Activated CD4-positive, alpha-beta T cell treated with anti-CD3 and anti-CD28 coated beads, Interleukin-2, amount 50 U/mL, for 1 hour (primary cell): ENCODE measurements at regions not wholly inside any gene's neighbourhood (a gene's known extent, or its start where the extent isn't known, plus 50 kb on each side); places are given as distances from the start of the nearest gene placed in this dataset.

Source experiments
- DNase-seq: peaks from one replicate; pipeline ENCODE4 v3.0.0-alpha.2; 2020

DNA sequence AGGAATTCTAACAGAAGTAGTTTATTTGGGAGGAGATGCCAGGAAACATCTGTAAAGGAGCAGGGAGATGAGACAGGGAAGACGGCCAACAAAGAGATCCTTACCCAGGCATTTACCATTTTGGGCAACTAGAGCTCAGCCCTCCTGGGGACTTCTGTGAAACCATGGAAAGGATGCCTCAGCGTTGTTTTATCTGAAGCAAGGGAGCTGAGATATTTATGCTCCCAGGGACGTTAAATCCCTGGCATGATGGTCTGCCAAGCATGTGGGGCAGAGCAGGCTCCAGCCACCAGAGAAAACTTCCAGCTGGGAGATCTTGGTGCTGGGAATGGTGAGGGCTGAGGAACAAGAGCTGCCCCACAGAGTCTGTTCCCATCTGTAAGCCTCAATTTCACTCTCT is 114.8 kb upstream of the FOXF1 start:
- no peak for DNase-seq

DNA sequence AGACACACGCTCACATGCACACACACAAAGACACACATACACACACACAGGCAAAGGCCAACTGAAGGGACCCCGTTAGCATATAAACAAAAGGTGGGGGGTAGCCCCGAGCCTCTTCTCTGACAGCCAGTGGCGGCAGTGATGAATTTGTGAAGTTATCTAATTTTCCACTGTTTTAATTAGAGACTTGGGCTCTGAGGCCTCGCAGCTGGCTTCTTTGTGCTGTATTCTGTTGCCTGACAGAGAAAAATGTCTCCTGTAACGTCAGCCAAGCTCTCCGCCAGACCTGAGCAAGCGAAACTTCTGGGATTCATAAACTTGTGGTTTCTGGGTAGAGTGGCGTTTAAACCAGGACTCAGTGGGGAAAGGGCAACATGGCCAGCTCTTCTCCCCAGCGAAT is 113.9 kb upstream of the FOXF1 start:
- DNase-seq = no peak

DNA sequence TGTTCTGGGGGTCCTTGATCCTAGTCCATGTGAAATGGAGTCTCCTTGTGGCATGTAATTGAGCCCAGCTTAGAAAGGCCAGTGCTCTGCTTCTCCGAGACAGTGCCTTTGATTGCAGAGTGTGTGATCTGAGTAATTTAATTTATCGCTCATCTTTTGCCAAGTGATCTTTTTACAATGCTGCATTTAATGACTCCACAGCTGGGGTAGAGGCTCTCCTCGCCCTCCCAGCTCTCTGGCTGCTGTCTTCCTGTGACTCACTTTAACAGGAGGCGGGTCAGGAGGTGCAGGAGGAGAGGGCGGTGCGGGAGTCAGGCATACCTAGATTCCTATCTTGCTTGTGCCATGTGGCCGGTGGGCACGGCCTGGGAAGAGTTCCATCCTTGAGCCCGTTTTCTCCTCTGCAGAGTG is 113.4 kb upstream of the FOXF1 start:
- no peak for DNase-seq

DNA sequence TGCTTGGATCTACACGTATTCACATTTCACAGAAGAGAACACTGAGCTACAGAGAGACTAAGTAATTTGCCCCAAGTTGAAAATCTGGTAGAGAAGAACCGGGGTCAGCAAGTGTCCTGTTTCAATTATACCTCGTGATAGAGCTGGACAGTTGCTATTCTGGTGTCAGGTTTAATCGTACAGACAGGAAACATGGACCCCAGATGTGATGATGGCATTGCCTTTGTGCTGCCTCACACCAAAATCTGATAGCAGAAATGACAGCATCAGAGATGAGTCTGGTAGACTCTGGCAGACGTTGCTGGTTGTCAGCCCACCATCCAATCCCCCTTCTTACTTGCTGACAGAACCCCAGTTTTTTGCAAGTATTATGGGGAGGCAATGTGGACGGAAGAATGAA is 112.1 kb upstream of the FOXF1 start:
- no peak for DNase-seq

DNA sequence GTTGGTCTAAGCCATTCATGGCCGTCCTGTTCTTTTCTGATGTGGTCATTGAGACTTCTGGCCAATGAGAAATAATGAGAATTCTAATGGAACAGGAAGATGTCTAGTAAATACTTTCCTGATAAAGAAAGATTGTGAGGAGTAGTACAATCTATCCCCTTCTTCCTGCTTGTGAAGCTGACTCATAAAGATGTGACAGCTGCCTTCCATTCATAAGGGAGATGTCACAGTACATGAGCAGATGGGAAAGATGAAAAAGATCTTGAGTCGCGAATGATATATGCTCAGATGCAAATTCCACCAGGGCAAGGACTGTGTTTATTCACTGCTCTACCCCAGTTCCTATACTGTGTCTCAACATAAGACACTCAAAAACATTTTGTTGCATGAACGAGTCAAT is 111.7 kb upstream of the FOXF1 start:
- DNase-seq = no peak

DNA sequence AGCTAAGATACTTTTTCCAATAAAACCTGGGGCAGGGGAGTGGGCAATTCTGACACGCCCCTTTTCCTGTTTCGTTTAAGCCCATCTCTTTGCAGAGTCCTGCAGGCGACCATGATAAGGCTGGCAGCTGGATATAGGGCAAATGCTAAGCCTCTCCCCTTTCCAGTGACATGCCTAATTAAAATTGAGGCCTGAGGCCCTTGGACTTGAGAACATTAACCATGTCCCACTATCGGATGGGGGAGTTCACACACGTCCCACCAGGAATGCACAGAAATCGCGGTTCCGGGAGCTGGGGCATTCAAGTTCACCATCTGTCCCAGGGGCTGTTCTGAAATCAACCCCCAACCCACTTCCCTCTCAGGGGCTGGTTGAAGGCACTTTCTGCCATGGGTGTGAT is 109.2 kb upstream of the FOXF1 start:
- DNase-seq = no peak

DNA sequence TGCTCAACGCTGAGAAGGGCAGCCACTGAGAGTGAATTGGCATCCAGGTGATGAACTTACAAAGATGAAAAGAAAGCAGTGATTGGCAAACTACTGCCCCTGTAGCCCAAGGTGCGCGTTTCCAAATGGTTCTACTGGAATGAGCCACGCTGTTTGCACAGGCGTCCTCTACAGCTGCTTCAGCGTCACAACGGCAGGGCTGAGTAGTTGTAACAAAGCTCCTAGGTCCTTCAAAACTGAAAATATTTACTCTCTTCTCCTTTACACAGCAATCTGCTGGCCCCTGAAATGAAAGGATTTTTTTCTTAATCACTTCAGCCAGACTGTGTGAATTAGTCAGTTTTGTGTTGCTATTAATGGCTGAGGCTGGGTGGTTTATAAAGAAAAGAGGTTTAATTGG is 107.2 kb upstream of the FOXF1 start:
- no peak for DNase-seq

DNA sequence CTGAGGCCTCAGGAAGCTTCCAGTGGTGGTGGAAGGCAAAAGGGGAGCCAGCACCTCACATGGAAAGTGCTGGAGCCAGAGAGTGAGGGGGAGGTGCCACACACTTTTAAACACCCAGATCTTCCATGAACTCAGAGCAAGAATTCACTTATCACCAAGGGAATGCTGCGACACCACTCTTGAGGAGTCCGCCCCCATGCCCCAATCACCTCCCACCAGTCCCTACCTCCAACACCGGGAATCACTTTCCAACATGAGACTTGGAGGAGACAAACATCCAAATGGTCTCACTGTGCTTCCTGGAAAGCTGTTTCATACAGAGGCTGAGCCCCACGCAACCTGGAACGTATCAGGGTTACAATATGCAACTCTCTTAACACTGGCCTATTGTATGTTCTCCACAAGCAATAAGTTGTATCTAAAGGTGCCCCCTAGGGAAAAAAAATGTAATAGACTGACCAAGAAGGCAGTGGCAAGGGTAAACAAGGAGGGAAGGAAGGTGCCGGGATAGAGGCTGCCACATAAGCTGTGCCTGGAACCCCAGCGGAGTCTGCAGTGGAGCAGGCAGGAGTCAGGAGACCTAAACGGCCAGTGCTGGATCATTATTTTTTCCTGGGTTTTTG is 106.7 kb upstream of the FOXF1 start:
- DNase-seq = no peak

DNA sequence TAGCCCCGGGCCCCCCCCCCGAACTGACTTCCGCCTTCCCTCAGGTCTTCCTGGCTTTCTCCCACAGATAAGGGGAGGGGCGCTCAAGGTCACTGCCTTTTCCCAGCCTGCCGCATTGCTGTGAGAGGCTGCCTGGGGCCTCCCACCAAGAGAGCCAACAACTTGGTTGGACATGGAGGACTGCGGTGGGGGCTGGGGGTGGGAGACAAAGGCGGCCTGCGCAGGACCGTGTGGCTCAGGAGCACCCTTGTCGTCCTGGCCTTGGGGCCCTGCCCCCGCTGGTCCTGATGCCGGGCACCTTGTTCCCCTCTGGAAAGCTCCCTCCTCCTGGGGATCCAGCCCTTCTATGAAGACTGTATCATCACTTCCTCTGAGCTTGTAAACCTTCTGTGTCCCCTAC is 105.6 kb upstream of the FOXF1 start:
- DNase-seq = no peak

DNA sequence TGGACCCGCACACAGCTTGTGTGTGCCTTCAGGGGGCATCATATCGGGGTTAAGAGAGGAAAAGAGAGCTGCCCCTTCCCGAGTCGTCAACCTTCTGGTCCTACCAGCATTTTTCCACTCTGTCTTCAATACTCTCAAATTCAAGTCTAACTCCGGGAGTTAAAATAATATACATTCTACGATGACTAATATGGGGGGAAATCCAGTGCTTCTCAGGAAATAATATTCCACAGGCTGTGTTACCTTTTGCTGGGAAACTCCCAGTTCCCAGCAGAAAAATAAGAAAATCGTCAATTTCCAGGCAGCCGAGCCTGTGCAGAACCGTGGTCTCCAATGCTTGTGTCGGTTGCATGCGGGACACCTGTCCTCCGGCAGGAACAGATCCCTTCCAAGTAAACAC is 105.0 kb upstream of the FOXF1 start:
- DNase-seq = no peak

DNA sequence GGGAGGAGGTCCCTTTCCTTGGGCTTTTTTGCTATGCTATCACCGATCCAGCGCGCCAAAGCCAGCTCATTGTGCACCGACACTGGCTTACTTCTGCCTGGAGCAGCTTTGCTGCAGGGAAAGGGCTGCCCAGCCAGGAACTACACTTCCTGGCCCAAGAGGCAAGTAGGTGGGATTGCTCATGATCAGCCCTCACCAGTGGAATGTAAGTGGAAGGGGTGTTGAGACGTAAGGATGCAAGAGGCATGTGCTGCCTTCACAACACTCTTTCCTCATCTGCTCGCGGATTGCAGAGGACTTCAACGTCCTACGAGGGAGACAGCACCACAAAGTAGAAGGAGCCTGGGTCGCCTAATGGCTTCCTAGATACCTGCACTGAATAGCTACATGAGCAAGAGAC is 104.3 kb upstream of the FOXF1 start:
- DNase-seq = no peak

DNA sequence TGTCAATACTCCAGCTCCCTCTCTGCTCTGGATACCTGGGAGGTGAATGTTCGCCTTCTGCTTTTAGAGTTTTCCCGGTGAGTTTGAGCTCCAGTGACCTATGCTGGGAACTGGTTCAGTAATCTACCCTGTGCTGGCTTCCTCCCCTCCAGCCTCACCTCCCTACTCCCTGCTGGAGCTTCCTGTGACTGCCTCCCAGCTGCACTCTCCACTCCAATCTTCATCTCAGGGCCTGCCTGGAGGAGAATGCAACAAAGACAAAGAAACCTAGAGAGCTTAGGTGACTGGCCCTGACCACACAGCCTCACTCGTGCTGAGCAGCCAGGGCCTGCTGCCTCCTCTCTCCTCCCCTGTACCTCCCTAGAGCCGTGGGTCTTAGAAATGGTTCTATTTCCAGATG is 101.6 kb upstream of the FOXF1 start:
- DNase-seq = no peak

DNA sequence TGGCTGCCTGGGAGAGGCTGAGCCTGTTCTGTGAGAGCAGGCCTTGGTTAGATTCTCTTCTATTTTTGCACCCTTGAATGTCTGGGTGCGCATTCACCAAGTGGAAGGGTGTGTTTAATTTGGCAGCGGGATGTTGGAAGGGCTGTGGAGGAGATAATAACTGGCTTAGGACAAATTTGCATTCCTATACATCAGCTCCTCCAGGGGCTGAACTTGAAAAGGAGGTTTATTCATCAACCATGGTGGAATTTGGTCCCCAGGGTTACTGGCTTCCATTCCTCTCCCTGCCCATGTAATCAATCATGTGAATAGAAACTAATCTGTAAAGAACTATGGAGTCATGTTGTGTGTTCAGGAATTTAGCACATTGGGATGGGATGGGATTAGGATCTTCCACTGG is 100.2 kb upstream of the FOXF1 start:
- no peak for DNase-seq

DNA sequence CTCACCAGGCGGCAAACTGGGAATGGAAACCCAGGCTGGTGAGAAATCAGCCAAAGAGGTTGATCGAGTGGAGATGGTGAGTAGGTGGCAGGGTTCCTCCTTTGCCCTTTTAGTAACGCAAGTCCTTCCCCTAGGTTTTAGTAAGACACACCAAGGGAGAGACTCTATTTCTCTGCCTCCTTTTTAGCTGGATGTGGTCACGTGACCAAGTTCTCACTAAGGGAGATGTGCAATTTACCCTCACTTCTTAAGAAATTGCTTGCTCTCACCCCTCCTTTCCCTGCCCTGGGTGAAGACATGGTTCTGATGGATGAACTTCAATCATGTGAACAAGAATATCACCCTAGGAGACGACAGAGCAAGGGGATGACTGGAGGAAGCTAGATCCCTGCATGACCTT is 99.8 kb upstream of the FOXF1 start:
- DNase-seq = no peak

DNA sequence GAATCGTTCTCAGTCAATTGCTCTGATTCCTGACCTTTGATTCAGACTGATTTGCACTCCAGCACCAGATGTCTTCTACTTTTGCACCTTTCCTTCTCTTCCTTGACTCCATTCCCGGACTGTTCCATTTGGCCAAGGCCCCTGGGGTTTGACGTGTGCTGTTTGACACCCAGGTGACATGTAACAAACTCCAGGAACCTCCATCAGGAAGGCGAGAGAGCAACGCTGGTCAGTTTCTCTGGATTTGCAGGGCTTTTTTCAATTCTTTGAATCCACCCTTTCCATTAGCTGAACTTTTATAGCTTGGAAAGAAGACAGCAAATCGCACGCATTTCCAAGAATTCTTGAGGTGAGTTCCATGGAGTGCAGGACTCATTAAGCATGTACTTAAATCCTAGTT is 98.4 kb upstream of the FOXF1 start:
- DNase-seq = no peak

DNA sequence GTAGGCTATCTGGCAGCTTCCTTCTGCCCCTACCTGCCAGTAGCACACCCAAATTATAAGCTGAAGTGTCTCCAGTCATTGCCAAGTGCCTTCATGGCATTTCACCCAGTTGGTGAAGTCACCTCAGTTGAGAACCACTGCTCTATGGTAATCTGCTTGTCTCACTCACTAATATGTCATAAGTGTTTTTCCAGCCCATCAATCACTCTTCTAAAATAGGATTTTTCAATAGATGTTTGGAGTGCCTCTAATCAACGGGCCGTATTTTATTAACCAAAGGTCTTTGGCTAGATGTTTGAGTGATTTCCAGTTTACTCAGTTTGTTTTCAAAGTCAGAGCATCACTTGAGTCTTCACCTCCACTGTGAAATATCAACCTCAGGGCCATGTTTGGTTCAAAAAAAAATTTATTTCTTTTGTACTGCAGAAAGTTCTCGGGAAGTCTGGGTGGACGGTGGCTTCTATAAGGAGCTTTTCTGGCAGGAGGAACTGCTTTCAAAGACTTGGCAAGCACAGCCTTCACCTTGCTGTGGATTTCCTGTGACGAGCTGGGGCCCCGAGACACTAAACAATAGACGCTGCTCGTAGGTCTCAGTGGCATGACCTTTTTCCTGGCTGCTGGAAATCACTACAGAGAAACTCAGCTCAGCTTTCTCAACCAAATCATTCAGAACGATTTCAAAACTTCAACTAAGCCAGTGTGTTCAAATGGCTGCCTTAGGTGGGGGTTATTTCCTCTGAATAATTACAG is 95.2 kb upstream of the FOXF1 start:
- no peak for DNase-seq

DNA sequence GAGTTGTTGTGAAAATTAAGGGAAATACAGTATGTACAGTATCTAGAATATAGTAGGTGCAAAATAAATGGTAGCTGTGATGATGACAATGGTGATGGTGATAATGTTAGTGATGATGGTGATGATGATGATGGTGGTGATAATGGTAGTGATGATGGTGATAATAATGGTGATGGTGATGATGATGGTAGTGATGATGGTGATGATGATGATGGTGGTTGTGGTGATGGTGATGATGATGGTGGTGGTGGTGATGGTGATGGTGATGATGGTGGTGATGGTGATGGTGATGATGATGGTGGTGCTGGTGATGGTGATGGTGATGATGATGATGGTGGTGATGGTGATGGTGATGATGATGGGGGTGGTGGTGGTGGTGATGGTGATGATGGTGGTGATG is 91.3 kb upstream of the FOXF1 start:
- no peak for DNase-seq

DNA sequence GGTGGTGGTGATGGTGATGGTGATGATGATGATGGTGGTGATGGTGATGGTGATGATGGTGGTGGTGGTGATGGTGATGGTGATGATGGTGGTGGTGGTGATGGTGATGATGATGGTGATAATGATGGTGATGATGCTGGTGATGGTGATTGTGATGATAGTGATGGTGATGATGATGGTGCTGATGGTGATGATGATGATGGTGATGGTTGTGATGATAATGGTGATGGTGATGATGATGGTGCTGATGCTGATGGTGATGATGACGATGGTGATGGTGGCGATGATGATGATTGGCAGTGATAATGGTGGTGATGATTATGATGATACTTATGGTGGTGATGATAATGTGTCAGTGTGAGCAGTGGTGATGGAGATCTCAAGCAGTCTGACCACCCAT is 90.8 kb upstream of the FOXF1 start:
- DNase-seq = no peak

DNA sequence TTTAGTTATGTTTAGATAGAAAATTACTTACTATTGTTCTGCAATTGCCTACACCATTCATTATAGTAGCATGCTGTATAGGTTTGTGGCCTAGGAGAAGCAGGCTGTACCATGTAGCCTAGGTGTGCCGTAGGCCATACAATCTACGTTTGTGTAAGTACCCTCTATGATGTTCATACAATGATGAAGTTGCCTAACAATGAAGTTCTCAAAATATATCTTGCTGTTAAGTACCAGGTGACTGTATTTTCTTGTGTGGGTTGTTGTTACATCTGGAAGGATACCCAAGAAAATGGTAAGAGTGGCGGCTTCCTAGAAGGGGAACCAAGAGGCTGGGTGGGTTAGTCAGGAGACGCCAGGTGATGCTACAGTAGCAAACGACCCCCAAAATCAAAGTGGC is 88.3 kb upstream of the FOXF1 start:
- DNase-seq = no peak

DNA sequence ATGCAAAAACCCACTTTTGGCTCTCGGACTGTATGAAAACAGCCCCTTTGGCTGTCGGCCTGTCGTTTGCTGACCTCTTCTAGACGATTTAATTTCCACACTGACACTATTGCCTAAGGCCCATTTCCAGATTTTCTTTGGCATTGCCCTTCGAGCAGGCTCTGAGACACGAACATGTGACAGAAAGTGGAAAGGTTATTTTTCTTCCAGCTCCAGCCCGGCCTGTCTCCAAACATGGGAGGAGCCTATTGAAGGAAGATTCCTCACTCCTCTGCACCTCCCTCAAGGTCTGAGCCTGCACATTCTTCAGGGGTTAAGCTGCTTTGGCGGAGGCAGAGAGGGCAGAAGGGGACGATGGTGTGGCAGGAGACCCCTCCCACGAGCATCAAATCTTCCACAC is 85.9 kb upstream of the FOXF1 start:
- DNase-seq = no peak

DNA sequence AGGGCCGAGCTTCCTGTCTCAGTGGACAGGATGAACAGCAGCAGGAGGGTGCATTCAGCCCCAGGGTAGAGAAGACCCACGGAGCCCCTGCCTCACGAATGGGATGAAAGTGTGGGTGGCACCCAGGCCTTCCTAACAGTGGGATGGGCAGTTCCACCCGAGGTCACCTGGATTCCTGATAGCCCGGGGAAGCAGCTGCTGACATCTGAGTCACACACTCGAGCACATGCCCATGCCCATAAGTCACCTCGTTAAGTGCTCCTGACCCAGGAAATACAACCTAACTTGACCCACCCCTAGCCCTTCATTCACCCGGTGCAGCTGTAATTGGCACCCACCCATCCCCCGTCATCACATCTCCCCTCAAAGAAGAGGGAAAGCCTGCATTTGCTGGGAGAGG is 85.3 kb upstream of the FOXF1 start:
- no peak for DNase-seq

DNA sequence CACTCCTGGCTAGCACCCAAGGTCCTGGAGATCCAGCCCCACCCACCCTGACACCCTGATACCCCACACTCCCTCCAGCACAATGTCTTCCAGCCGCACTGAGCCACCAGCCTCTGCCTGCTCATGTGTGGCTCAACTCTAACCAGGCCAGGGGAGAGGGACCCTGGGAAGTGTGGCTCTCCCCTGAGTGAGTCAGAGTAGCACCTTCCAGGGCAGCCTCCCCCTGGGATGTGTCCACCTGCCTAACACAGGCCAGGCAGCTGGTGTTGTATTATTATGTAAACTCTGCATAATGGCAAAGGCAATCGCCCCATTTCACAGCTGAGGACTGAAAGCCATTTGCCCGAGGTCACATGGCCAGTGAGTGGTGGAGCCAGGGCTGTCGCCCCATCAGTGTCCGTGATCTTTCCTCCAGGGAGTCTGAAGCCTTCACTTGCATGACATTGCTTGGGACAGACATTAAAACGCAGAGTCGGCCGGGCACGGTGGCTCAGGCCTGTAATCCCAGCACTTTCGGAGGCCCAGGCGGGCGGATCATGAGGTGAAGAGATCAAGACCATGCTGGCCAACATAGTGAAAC is 84.2 kb upstream of the FOXF1 start:
- DNase-seq = no peak

DNA sequence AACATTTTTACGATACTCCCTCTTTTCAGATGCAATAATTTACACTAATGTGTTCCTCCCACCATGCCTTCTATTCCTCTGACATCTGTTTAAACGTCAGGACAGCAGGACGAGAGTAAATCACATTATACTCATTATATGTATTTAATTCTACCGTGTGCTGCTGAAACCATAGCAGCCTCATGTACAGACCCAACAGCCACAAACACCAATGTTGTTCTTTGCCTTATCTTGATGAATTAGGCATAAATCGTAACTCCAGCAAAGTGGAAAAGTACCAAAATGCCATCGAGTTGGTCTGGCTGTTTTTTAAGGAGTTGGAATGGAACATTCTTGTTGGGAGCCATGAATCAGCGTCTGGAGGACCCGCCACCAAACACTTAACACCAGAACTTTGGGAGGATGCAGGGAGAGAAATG is 82.9 kb upstream of the FOXF1 start:
- no peak for DNase-seq

DNA sequence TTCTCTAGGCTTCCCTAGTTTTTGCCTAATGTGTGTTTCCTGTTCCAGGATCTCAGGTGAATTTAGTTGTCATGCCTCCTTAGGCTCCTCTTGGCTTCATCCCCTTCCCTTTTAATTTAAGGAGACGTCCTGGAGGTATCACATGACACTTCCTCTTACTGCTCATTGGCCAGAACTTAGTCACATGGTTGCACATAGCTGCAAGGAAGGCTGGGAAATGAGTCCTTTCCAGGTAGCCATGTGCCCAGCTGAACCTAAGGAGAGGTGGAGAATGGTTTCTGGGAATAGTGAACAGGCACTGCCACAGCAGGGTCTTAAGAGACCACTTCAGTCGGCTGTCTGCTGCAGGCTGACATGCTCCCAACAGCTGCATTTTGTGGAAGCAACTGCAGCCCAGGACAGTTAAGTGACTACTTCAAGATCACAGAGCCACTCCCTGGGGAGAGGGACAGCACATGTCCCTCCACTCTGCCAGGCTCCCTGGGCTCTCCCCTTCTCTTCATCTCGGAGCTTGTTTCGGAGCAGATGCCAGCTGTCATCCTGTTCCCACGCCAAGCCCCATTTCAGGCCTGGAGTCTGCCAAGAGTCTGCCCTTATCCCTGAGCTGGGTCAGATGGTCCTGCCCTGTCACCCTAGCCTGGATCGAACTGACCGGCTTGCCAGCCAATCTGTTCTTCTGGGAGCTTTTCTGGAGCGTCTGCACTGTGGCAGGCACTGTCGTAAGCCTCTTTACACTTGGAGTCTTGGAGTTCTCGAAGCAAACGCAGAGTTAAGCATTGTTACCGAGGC is 81.4 kb upstream of the FOXF1 start:
- DNase-seq = no peak
